GM13976 (cell line): ENCODE measurements at regions not wholly inside any gene's neighbourhood (a gene's known extent, or its start where the extent isn't known, plus 50 kb on each side); places are given as distances from the start of the nearest gene placed in this dataset.

Experiments used
- DNase-seq: peaks from one replicate; pipeline ENCODE4 v3.0.0; 2012; ENCODE audit warnings: low spot score
- in situ Hi-C: fragments of 300-500 bp; cut with MboI; formaldehyde crosslinking; loops from one replicate; pipeline ENCODE4 v1.12.0; 2022; ENCODE audit warnings: low sequenced_read_pairs, mixed read lengths, inconsistent platforms; ENCODE audit not compliant: unreplicated experiment
- TF ChIP-seq, protein P1 (sequence below): IDR thresholded peaks from 2 replicates; pipeline ENCODE4 v1.5.1; 2012; ENCODE audit warnings: borderline replicate concordance, mild to moderate bottlenecking; ENCODE audit not compliant: insufficient read depth; ENCODE audit errors: extremely low read depth, missing control alignments, control extremely low read depth

DNA sequence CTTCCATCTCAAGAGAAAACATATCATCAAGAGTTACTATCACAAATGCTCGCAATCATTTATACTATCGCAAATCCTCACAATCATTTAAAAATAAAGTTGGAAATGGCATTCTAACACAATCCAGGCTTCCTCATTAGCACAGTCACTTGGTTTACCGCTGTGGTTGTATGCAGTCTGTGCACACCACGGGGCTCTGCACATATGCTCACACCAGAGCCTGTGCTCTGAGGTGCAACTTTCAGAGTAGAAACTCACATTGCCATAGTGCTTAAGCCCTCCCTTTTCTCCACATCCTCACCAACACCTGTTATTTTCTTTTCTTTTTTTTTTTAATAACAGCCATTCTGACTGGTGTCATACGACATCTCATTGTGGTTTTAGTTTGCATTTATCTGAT is 235.6 kb upstream of the KLF6 start:
- TF ChIP-seq, protein P1, sequence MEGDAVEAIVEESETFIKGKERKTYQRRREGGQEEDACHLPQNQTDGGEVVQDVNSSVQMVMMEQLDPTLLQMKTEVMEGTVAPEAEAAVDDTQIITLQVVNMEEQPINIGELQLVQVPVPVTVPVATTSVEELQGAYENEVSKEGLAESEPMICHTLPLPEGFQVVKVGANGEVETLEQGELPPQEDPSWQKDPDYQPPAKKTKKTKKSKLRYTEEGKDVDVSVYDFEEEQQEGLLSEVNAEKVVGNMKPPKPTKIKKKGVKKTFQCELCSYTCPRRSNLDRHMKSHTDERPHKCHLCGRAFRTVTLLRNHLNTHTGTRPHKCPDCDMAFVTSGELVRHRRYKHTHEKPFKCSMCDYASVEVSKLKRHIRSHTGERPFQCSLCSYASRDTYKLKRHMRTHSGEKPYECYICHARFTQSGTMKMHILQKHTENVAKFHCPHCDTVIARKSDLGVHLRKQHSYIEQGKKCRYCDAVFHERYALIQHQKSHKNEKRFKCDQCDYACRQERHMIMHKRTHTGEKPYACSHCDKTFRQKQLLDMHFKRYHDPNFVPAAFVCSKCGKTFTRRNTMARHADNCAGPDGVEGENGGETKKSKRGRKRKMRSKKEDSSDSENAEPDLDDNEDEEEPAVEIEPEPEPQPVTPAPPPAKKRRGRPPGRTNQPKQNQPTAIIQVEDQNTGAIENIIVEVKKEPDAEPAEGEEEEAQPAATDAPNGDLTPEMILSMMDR, result no peak
- no peak for DNase-seq
- in situ Hi-C loops, result no loop called here

DNA sequence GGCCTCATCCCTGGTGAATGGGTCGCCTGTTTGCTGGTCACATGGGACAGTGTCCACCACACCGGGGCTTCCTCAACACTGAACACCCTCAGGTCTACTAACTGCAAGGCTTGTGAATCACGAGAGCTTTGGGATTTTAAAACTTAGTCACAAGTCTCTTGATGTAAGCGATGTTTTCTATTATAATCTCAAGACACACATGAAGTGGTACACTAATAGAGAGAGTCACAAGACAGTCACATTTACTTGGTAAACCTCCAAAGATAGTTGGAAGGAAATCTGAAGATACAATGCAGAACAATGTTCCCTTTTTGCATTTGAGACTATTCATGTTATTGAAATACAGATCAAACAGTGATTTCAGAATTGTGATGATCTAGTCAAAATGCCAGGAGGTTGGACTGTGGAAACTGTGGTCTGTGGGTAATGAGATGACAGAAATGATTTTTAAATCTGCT is 233.1 kb upstream of the KLF6 start:
- in situ Hi-C loops, result no loop called here
- DNase-seq, result no peak
- TF ChIP-seq, protein P1, result no peak

DNA sequence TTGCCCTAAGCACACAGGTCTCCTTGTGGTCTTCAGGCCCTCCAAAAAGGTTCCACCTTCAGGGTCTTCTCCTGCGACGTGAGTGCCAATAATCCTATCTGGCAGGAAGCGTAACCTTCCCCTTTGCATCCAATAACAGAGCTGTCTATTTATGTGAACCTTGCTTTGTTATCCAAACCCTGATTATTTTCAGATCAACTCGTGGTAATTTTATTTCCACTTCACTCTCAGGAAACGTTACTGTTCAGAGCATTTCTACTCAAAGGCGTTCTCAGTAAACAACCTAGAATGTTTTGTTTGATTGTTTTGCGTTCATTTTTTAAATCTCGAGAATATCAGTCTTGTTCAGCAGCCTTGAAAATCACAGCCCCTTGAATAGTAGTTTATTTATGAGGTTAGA is 232.3 kb upstream of the KLF6 start:
- DNase-seq, result no peak
- in situ Hi-C loops, result no loop called here
- TF ChIP-seq, protein P1, result no peak

DNA sequence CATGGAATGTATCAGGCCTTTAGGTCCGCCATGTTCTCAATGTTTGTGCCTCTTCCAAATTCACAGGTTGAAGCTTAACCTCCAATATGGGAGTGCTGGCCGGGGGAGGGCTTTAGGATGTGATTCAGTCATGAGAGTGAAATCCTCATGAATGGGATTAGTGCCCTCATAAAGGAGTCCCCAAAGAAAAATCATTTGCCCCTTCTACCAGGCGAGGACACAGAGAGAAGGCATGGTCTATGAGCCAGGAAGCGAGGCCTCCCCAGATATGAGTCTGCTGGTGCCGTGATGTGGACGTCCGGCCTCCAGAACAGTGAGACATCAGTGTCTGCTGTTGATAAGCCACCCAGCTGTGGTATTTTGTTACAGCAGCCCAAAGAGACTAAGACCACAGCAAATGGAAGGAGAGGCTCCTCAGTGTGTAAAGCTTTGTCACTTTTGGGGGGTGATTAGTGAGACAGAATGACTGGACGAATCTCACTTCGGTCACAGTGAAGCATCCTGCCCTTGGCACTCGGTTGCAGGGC is 231.3 kb upstream of the KLF6 start:
- DNase-seq, result no peak
- TF ChIP-seq, protein P1, result no peak
- in situ Hi-C loops, result no loop called here

DNA sequence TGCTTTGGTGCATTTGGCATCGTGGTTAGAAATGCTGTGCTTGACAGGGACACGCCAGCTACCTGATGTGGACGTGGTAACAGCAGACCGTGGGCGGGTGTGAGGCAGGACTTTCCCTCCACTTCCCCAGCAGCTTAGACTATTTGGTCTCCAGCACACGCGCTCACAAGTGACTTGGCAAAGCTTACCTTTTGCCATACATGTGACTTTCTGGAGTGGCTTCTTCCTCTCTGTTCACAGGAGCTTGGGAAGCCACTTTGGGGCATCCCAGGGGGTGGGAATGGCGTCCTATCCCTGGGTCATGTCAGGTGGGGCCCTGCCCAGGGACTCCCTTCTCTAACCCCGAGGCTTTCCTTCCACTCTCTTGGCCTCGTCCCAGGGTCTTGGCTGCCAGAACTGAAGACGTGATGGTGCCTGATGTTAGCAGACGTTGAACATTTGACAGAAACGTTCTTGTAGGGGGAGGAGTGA is 228.7 kb upstream of the KLF6 start:
- DNase-seq, result peak; percentile 72
- in situ Hi-C loops, result no loop called here
- TF ChIP-seq, protein P1, result no peak

DNA sequence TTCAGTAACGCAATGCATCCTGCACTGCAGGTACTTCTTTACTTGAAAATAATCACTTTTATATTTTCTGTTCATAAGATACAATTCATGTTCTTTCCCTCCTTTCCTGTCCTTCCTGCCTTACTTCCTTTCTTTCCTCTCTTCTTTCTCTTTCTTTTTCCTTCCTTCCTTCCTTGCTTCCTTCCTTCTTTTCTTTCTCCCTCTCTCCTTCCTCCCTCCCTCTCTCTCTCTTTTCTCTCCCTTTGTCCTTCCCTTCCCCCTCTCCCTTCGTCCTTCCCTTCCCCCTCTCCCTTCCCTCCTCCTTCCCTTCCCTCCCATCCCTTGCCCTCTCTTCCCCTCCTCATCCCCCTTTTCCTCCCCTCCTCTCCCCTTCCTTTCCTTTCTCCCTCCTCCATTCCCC is 227.8 kb upstream of the KLF6 start:
- no peak for DNase-seq
- TF ChIP-seq, protein P1, result no peak
- in situ Hi-C loops, result no loop called here
